HG03280 (cell line): ENCODE measurements at regions not wholly inside any gene's neighbourhood (a gene's known extent, or its start where the extent isn't known, plus 50 kb on each side); places are given as distances from the start of the nearest gene placed in this dataset.
A peak's percentile ranks its signal among the peaks of the same experiment; 100 is the strongest.
"Not testable (repeated sequence)": the region's sequence is repeated elsewhere in the genome, so short reads cannot be mapped to it uniquely, and the experiment has no call there.

Experiments
- ATAC-seq: cut with Tn5 transposase; IDR thresholded peaks from one replicate; pipeline ENCODE4 v1.9.1; 2021; ENCODE audit warnings: mild to moderate bottlenecking, moderate library complexity; ENCODE audit not compliant: unreplicated experiment

DNA sequence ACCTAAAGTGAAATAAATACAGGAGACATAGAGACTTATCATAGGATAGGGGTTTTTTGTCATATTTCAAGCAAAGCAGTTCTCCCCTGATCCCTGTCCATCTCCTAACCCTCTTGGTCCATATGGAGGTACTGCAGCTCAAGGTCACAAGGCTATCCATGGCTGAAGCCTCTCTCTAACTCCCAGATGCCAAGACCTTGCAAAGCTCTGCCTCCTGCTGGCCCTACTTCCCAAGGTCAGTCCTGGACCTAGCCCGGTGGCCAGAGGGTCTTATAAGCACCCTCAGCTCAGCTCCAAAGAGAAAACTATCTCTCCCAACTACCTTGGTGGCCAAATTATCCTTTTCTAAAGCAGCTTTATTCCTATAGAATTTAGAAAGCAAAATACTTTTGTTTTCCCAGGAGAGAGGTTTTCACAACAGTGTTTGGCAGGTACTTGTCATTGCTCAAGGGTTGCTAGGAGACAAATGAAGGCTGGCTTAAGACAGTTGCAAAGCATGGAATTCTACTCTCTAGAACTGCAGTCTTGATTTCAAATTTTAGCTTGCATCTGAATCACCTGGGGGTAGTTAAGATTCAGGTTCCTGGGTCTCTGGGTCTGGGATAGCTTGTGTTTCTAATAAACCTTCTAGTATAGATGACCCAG lies 121.5 kb downstream of the XCL2 start:
- ATAC-seq = no peak

DNA sequence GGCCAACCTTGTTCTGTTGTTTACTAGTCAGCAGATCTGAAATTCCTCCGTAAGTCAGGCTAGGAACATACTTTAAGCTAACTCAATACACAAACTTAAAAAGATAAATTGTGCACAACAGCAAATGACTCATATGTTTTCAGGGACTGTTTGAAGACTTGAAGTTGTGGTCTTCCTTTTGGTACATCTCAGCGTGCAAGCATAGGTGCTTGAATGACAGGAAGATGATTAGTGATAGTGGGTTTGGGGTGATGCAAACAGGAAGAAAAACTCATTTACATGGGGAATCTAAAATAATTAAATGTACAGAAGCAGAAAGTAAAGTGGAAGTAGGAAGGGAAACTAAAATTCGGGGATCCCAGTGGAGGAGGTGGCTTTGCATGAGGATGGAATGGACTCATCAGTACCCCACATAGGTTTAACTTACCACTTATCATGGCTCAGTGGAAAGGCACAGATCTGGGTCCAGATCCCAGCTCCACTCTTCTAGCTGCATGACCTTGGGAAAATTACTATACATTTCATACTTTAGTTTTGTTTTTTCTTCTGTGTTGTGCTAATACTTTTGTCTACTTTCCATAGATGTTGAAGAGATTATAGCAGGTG lies 122.3 kb downstream of the XCL2 start:
- ATAC-seq = no peak

DNA sequence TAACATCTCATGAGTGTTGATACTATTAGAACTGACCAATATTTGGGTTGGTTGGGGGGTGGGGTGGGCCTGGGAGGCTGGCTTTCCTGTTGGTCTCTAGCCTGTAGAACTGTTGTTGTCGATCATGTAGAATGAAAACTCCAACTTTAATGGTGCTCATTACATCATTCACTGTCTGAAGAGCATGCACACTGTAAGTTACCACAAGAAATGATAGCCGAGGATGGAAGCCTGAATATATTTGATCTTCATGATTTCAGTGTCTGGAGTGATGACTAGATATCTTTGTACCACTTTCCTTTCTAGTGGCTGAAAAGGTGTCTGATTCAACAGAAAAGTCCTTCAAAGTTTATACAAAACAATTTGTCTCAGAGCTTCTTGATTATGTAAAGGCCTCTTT lies 123.6 kb downstream of the XCL2 start:
- ATAC-seq = no peak

DNA sequence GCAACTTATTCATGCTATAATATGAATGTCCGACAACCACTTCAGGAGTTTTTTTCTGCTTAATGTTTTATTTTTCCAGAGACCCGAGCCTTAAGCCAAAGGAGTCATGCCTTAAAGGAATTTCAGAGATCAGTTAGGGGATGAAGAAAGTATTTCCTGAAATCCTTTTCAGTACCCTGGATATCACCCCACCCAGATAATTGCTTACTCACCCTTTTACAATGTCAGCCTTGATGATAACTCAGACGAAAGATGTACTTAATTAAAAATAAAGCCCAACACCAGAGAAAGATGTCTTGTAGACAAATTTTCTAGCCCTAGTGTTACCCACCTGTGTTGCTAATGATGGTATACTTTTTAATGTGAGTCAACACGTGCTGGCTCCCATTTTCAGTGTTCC lies 124.1 kb downstream of the XCL2 start:
- no peak for ATAC-seq

- ATAC-seq = no peak
Observed at GRCh38 chr1:168416220-168416619, 127.6 kb downstream of the XCL2 start.

DNA sequence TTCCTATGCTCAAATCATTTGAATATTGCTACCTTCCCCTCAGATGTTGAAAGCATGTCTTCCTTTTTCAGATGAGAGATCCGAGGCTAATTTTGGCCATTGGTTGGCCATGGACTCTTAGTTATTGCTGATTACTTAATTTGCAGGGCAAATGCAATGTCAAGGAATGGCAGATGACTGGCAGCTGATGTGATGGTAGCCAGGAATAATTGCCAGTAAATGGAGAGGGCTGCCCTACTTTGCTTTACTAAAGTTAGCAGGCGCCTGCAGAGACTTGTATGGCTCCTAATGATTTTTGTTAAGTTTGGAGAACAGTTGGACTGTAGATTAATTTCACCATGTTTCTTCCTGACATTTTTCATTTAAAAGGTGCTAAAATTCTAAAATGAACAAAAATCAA lies 128.9 kb downstream of the XCL2 start:
- ATAC-seq = no peak

- no peak for ATAC-seq
Observed at GRCh38 chr1:168410464-168410863, 129.8 kb downstream of the TBX19 start.

DNA sequence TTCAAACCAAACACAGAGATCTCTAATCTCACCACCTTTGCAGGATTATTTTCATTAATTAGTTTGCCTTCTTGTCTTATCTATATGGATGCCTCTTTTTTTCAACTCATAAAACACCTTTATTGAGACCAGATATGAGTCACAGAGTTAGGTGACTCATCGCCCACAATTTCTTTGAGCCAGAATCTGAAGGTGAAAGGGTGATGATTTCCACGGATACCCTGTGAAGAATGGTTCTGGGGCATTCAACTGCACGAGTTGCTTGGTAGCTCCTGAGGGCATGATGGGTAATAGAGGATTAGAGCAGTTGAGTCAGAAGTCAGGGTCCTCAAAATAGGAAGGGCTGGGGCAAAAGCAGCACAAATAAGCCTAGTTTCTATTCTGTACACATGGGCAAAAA lies 128.2 kb downstream of the TBX19 start:
- ATAC-seq = peak; percentile 68

DNA sequence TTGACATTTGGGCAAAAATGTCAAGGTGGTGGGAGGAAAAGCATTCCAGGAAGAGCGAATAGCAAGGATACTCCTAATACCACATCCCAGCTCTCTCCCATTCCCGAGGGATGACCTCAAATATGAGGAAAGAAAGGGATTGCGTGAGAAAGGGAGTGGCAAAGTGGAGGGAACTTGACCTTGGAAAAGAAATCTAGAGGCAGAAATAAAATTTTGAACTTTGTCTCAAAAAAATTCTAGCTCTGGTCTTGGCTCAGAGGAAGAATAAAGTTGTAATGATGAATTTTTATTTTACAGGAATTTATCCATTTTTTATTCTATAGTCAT lies 127.8 kb downstream of the TBX19 start:
- no peak for ATAC-seq

GRCh38 chr1:168407832-168408538 lies 127.3 kb downstream of the TBX19 start:
- no peak for ATAC-seq

DNA sequence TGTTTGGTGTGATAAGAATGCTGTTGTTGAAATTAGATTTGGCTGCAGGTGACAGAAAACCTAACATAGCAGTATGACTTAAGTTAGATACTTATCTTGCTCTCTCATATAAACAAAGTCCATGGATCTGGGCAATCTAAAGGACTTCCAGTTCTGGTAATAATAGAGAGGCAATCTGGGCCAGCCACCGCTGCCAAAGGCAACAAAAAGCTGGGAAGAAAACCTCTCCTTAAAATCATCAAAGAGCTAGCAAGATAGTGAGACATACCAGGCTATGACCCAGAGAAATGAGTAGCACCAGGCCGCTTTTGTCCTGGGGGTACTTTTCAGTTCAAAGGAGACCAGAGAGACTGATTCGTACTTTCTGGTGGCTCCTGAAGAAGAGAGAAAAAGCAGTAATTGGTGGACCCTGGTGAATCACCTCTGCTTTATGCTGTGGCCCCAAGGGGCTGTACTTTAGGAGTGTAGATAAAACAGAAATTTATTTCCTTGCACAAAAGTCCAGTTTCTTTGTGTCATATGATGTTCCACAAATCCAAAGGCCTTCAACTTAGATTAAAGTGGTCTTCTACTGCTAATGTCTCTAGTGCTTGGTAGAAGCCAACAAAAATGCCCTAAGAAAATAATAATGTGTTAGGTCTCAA lies 125.4 kb downstream of the TBX19 start:
- no peak for ATAC-seq

DNA sequence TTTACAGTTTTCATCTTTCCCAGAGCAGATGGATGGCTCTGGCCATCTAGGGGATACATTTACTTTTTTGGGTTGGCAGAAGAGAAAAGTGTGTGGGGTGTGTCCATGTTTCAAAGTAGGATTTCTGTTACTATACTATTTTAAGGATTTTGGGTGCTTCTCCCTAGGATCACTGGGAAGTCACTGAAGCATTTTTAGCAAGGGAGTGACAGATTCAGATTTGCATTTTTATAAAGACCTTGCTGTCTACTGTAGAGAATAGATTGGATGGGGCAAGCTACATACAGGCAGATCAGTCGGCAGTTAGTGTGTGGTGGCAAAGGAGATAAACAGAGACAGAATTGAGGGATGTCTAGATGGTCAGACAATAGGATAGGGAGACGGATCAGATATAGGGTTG lies 122.5 kb downstream of the TBX19 start:
- no peak for ATAC-seq

DNA sequence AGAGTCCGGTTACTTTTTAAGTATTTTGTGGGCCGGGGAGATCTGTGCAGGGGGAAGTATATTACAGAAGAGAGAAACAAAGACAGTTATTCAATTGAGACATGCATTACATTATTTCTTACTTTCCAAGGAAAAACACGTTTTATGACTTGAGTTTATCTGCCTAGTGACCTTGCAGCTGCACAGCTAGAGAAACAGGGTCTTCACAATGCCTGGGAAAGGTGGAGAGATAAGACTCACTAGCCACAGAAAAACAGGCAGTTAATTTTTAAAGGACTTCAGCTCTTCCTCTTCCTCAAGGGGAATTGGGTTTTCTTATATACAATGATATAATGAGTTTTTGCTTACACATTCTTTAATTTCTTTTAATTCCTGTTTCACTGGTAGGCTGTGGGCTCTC lies 121.8 kb downstream of the TBX19 start:
- not testable (repeated sequence) for ATAC-seq

- no peak for ATAC-seq
Observed at GRCh38 chr1:168401341-168401740, 120.7 kb downstream of the TBX19 start.

GRCh38 chr1:168400139-168400538 lies 119.5 kb downstream of the TBX19 start:
- no peak for ATAC-seq

- no peak for ATAC-seq
Observed at GRCh38 chr1:168397806-168398205, 117.1 kb downstream of the TBX19 start.

GRCh38 chr1:168396940-168397684 lies 116.4 kb downstream of the TBX19 start:
- no peak for ATAC-seq

DNA sequence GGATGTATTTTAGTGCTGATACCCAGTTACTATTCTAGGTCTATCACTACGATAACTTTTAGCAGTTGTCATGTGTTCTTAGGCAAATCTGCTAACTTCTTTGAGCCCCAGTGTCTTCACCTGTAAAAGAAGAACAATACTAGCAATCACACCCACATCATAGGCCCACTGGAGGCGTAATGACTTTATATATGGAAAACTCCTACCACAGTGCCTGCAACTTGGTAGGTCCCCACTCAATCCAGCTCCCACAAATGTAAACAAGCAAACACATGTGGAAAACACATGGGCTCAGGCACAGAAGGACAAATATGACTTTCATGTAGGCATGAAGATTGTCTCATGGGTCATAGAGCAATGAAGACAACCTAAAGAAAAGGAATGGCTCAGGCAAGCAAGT lies 115.8 kb downstream of the TBX19 start:
- no peak for ATAC-seq

DNA sequence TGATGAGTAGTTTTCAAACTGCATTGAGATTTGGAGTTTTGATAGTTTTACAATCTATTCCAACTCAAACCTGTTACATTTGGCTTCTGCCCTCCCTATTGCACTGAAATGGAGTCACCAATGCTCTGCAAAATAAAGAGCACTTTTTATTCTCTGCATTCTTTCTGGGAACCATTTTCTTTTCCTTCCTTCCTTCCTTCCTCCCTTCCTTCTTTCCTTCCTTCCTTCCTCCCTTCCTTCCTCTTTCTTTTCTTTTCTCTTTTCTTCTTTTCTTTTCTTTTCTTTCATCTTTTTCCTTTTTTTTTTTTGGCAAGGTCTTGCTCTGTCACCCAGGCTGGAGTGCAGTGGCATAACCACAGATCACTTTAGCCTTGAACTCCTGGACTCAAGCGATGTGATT lies 114.2 kb downstream of the TBX19 start:
- no peak for ATAC-seq

DNA sequence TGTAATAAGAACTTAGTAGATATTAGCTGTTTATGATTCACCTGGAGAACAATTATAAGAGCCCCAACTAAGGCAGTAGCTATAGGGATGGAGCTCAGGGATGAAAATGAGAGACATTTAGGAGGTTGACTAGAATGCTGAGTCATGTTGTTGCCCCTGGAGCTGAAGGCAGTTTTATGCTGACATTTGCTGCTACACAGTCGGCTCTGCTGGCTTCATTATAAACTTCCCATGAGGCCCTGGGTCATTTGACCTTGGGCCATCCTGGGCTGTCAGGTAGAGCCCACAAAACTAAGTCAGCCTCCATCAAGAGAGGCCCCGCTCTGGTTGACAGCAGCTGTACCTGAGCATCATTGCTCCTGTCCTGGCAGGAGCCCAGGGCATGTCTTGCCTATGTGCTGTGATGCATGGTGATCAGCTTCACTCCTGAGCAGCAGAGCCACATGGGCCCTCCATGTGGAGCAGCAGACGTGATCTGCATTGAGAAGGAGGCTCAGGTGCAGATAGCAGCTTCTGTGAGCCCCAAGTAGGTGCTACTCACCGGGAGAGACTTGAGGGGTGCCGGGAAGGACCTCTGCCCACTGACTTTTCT lies 112.4 kb downstream of the TBX19 start:
- no peak for ATAC-seq
